PC-9 (cell line): ENCODE measurements at regions not wholly inside any gene's neighbourhood (a gene's known extent, or its start where the extent isn't known, plus 50 kb on each side); places are given as distances from the start of the nearest gene placed in this dataset.

Source experiments
- BruUV-seq: library from RNA; stranded (reverse); fragments of 400-500 nt; replicated peaks from 2 replicates; lab custom pipeline; 2021; lab: Mats Ljungman, UMichigan
- CTCF ChIA-PET: fragments of 300-600 bp; sonication (Branson Sonifier 250); formaldehyde crosslinking; loops from one replicate; lab custom pipeline; 2022; ENCODE audit warnings: antibody characterized with exemption; lab: Charles Lee
- POLR2A ChIA-PET: fragments of 300-600 bp; sonication (Branson Sonifier 250); formaldehyde crosslinking; loops from one replicate; lab custom pipeline; 2022; ENCODE audit warnings: antibody characterized with exemption; ENCODE audit not compliant: unreplicated experiment; lab: Charles Lee
- DNase-seq, 2 experiments: peaks; one replicate each; pipeline versions ENCODE4 v3.0.0 to v3.0.0-alpha.2; 2015 to 2022; ENCODE audit warnings: mixed read lengths in 1 of 2
- H2AFZ ChIP-seq: fragments of 200-600 bp; sonication (generic); 2 replicates; pipeline ENCODE4 v1.8.1; 2017; ENCODE audit warnings: antibody characterized with exemption
- H3F3A ChIP-seq: fragments of 200-600 bp; sonication (generic); 2 replicates; pipeline ENCODE4 v1.8.1; 2017; ENCODE audit warnings: antibody characterized with exemption, mild to moderate bottlenecking, low read depth; ENCODE audit not compliant: insufficient read depth
- H3K27ac ChIP-seq: fragments of 200-600 bp; sonication (generic); 2 replicates; pipeline ENCODE4 v1.6.1; 2016; ENCODE audit warnings: mixed run types
- H3K27me3 ChIP-seq: fragments of 200-600 bp; sonication (generic); 2 replicates; pipeline ENCODE4 v1.6.1; 2016; ENCODE audit warnings: low read depth, mixed run types; ENCODE audit not compliant: insufficient read depth
- H3K36me3 ChIP-seq: fragments of 200-600 bp; sonication (generic); 2 replicates; pipeline ENCODE4 v1.6.1; 2016; ENCODE audit warnings: low read depth, mixed run types
- H3K4me1 ChIP-seq: fragments of 200-600 bp; sonication (generic); replicated peaks from 2 replicates; pipeline ENCODE4 v1.6.1; 2016; ENCODE audit warnings: mixed run types; ENCODE audit not compliant: insufficient read depth
- H3K4me2 ChIP-seq: fragments of 200-600 bp; sonication (generic); 2 replicates; pipeline ENCODE4 v1.6.1; 2017; ENCODE audit warnings: mixed run types
- H3K4me3 ChIP-seq: fragments of 200-600 bp; sonication (generic); 2 replicates; pipeline ENCODE4 v1.6.1; 2016; ENCODE audit warnings: mixed run types
- H3K79me2 ChIP-seq: fragments of 200-600 bp; sonication (generic); 2 replicates; pipeline ENCODE4 v1.6.1; 2017; ENCODE audit warnings: low read depth, mixed run types
- H3K9me2 ChIP-seq: fragments of 200-600 bp; sonication (generic); 2 replicates; pipeline ENCODE4 v1.8.1; 2017; ENCODE audit warnings: mild to moderate bottlenecking; ENCODE audit not compliant: insufficient read depth
- H3K9me3 ChIP-seq: fragments of 200-600 bp; sonication (generic); 2 replicates; pipeline ENCODE4 v1.8.1; 2016; ENCODE audit warnings: low read depth; ENCODE audit not compliant: insufficient read depth
- H4K20me1 ChIP-seq: fragments of 200-600 bp; sonication (generic); 2 replicates; pipeline ENCODE4 v1.8.1; 2017; ENCODE audit not compliant: insufficient read depth
- CTCF ChIP-seq: fragments of 200-600 bp; sonication (generic); conservative IDR thresholded peaks from 2 replicates; pipeline ENCODE4 v1.6.1; 2017; ENCODE audit warnings: mixed run types, antibody characterized with exemption, mild to moderate bottlenecking, moderate library complexity
- EZH2 ChIP-seq: fragments of 200-600 bp; sonication (generic); IDR thresholded peaks from 2 replicates; pipeline ENCODE4 v1.8.0; 2017; ENCODE audit warnings: antibody characterized with exemption, low read depth
- intact Hi-C: fragments of 100-400 bp; cut with micrococcal nuclease; formaldehyde crosslinking; loops from one replicate; pipeline ENCODE4 v1.10.0; 2022; ENCODE audit not compliant: unreplicated experiment

GRCh38 chr16:13453325-13453724 lies 466.6 kb upstream of the ERCC4 start:
- Histone ChIP-seq H3K36me3 (no peaks in the 10 kb centered on the region), H3K9me2 (no peaks in the 10 kb centered on the region), H3K4me3 (no peak overlapping the region), H3K4me1 (no peaks in the 10 kb centered on the region), H3K9me3 (no peaks in the 10 kb centered on the region), H3K27ac (no peak overlapping the region), H4K20me1 (no peaks in the 10 kb centered on the region), H3K27me3 (no peaks in the 10 kb centered on the region), H3K4me2 (no peak overlapping the region), H2AFZ (no peak overlapping the region), H3F3A (no peaks in the 10 kb centered on the region), H3K79me2 (no peaks in the 10 kb centered on the region)
- POLR2A ChIA-PET, result no interaction called here
- CTCF ChIA-PET, result interaction anchor here (0.5 kb wide), 1 partner anchor 189 kb away, joined by 6 read pairs; no protein-coding TSS in a partner anchor
- no TSS peak for BruUV-seq
- TF ChIP-seq EZH2, result no peak
- TF ChIP-seq CTCF, result no peak
- intact Hi-C loops, result loop anchor here (5.0 kb wide), 4 partner anchors 76 to 996 kb away; partner anchors contain the start of gene CPPED1
- peak in 1 of 2 experiments; percentile 17 for DNase-seq

- Histone ChIP-seq H3K4me1 (no peaks in the 10 kb centered on the region), H2AFZ (no peak overlapping the region), H3K4me3 (no peak overlapping the region), H3K27ac (no peak overlapping the region), H3K4me2 (no peak overlapping the region), H3K27me3 (no peaks in the 10 kb centered on the region), H3K9me2 (no peaks in the 10 kb centered on the region), H3K79me2 (no peaks in the 10 kb centered on the region), H3K36me3 (no peaks in the 10 kb centered on the region), H3F3A (no peaks in the 10 kb centered on the region), H3K9me3 (no peaks in the 10 kb centered on the region), H4K20me1 (no peaks in the 10 kb centered on the region)
- TF ChIP-seq CTCF (peak; percentile 90), EZH2 (no peak)
- POLR2A ChIA-PET, result interaction anchor here (0.5 kb wide), 1 partner anchor 147 kb away, joined by 3 read pairs; no protein-coding TSS in a partner anchor
- peak in 1 of 2 experiments; percentile 56 for DNase-seq
- CTCF ChIA-PET, result no interaction called here
- BruUV-seq, result no TSS peak
- intact Hi-C loops, result loop anchor here (1.0 to 5.0 kb wide), 7 partner anchors 77 to 997 kb away; partner anchors contain the start of gene CPPED1
Observed at GRCh38 chr16:13453938-13454553, 465.9 kb upstream of the ERCC4 start.

GRCh38 chr16:13463619-13464018 lies 456.3 kb upstream of the ERCC4 start:
- H4K20me1 ChIP-seq, result no peaks in the 10 kb centered on the region
- H3K27me3 ChIP-seq, result no peaks in the 10 kb centered on the region
- H3F3A ChIP-seq, result no peaks in the 10 kb centered on the region
- TF ChIP-seq EZH2, result no peak
- no peak for TF ChIP-seq CTCF
- H3K9me2 ChIP-seq, result no peaks in the 10 kb centered on the region
- no TSS peak for BruUV-seq
- no peak for DNase-seq
- no peak overlapping the region for H3K4me3 ChIP-seq
- POLR2A ChIA-PET, result no interaction called here
- H3K79me2 ChIP-seq, result no peaks in the 10 kb centered on the region
- no peaks in the 10 kb centered on the region for H3K4me1 ChIP-seq
- H3K4me2 ChIP-seq, result no peak overlapping the region
- no peak overlapping the region for H3K27ac ChIP-seq
- no peak overlapping the region for H2AFZ ChIP-seq
- CTCF ChIA-PET, result no interaction called here
- no peaks in the 10 kb centered on the region for H3K9me3 ChIP-seq
- H3K36me3 ChIP-seq, result no peaks in the 10 kb centered on the region
- intact Hi-C loops, result no loop called here
